Activated CD4-positive, CD25-positive, alpha-beta regulatory T cell treated with anti-CD3 and anti-CD28 coated beads, Interleukin-2, amount 50 U/mL, for 24 hours (primary cell): ENCODE measurements at regions not wholly inside any gene's neighbourhood (a gene's known extent, or its start where the extent isn't known, plus 50 kb on each side); places are given as distances from the start of the nearest gene placed in this dataset.
A peak's percentile ranks its signal among the peaks of the same experiment; 100 is the strongest.

Source experiments
- ATAC-seq, 2 donors: fragments of 150-1000 bp; cut with Tn5 transposase; one replicate each; pipeline ENCODE4 v1.10.0; 2021; ENCODE audit warnings: mild to moderate bottlenecking in 1 of 2, moderate library complexity in 1 of 2

DNA sequence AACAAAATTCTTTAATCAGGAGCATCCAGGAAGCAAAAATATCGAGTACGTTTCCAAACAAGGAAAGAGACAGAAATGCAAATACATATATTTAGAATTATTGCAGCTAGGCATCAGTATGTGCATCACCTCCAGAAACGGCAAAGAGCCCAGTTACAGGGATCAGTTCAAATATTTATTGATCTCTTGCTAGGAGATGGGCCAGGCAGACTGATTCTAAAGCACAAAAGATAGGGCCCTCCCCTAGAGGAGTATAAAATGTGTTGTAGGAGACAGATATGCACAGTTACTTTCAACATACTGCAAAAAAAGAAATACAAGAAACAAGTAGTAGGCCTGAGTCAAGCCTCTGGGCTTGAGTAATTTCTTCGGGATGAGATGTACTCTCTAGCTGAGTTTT, 80.7 kb upstream of the NHSL1 start:
- ATAC-seq = no peak

DNA sequence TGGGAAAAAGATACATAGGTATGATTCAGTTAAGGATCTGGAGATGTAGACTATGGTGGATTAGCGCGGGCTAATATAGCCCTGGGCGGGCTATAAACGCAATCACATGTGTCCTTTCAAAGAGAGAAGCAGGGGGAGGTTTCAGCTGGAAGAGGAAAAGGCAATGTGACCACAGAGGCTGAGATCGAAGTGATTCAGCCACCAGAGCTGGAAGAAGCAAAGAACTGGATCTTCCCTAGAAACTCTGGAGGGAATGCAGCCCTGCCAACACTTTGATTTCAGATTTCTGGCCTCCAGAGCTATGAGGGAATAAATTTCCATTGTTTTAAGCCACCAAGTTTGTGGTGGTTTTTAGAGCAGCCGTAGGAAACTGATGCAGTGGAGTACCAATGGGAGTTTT, 81.5 kb upstream of the NHSL1 start:
- ATAC-seq = no peak

DNA sequence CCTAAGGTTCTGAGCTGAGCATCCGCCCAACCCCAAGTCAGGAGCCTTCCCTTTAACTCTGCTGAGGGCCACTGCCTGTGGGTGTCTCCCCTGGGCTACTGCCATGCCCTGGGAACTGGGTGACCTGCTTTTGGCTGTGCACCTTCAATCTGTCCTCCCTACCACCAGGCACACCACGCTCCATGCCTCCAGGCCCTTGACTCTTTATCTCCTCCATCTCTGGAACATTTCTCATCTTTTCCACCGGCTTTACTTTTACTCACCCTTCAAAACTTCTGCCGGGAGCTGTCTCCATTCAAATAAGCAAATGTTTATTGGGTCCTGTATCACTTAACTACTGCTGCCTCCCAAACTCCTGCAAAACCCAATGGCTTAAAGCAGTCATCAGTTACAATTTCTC, 83.3 kb upstream of the NHSL1 start:
- no peak for ATAC-seq

DNA sequence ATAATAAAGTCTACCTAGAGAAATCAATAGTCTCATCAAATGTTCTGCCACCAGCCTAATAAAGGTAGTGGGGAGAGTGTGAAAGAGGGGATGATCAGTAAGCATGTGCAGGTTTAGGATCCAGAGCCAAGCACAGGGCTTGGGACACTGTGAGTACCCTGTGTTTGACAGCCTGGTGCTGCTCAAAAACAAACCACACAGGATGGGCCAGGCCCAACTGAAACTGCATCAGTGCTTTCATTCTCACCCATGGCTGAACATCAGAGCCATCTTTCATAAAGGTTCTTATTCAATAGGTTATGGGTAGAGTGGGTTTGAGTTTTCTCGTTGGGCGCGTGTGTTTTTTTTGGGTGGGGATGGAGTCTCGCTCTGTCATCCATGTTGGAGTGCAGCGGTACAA, 87.3 kb upstream of the NHSL1 start:
- ATAC-seq = no peak

DNA sequence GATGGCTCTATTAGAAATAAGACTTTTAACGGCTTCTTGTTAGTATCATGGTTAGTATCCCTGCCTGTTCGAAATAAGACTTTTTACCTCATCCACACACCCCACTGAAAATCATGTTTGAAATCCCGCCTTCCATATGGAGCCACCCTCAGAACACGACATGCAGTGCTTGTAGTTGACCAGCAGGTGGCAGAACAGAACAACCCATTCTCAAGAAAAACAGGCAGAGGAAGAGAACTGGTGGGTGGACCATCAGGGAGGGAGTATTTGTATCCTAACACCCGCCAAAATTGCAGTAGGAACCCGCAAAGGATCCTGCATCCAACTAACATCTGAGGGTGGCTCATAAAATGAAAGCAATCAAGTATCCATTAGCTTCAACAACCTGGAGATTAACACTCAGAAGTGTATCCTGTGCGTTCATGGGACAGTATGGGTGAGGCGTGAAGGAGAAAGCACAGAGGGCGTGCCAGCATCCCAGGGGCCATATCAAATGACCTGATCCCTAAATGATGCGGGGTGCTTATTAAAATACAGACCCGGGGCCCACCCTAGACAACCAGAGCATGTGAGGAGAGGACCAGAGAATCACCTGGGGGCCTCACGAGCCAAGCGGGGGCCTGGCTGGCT, 89.6 kb upstream of the NHSL1 start:
- ATAC-seq = peak in 1 of 2 donors; percentile 24

DNA sequence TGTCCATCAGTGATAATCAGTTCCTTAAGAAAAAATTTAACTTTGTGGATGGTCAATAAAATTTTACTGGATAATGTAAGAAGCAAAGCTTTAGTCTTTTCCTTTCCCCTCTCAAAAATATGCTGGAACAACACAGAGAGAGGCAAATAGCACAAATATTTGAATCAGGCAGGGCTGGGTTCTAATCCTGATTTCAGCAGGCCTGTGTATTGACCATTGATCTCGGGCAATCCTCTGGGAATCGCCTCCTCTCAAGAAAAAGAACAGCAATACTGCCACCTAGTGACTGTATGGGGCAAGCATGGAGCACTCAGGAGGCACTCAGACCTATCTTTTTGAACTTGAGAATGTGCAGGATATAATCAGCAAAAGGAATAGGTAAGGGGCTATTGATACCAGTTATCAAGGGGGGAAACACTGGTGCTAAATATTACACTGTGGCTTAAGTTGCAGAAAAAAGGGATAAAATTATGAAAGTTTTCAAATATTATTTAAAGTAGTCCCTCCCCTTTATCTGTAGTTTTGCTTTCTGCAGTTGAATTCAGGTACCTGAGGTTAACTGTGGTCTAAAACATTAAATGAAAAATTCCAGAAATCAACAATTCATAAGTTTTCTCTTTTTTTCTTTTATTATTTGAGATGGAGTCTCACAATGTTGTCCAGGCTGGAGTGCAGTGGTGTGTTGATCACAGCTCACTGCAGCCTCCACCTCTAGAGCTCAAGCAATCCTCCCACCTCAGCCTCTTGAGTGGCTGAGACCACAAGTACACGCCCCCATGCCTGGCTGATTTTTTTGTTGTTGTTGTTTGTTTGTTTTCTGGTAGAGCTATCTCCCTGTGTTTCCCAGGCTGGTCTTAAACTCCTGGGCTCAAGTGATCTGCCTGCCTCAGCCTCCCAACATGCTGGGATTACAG, 91.8 kb upstream of the NHSL1 start:
- ATAC-seq = no peak

DNA sequence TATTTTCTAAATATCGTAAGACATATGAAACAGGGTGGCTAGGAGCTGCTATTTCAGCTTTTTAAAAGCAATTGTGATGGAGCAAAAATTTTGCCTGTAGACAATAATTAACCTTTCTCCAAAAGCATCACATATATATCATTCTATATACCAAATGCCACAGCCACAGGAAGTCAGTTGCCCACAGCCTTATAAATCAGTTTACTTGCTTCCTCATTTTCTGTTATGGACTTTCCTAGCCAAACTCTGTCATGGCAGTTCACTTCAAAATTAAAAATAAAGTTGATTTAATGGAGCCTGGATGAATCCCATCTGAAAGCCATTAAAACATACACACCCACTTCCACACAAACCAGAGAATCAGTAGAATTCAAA, 93.4 kb upstream of the NHSL1 start:
- ATAC-seq = no peak

DNA sequence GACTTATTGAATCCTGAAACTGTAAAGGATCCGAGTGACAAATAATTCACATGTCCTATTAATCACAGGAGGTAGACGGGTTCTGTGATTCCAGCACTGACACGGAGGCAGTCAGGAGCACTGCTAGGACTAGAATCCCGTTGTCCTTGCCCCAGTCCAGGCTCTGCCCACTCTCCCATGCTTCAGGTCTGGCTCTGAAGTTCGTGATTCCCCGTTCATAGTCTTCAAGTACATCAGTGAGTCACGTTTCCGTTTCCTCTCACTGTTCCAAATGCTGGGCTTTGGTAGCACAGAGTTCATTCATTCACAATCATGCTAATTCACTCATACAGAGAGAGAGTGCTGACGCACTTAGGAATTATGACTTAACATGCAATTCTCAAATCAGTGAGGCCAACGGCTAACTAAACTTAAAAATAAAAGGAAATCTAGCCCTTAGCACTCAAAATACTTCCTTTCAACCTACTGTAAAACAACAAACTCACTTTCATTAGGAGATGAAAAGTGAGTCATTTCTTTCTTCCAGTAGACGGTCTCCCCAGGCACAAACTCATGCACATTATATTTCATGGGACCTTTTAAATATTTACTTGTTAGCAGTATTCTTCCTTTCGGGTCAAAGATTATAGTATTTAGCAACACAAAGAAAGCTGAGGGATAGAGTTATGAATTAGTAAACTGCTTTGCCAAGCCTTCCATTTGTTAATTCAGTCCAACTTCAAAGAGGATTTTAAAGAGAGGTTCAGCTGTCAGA, 94.0 kb upstream of the NHSL1 start:
- peak; percentile 94 for ATAC-seq

DNA sequence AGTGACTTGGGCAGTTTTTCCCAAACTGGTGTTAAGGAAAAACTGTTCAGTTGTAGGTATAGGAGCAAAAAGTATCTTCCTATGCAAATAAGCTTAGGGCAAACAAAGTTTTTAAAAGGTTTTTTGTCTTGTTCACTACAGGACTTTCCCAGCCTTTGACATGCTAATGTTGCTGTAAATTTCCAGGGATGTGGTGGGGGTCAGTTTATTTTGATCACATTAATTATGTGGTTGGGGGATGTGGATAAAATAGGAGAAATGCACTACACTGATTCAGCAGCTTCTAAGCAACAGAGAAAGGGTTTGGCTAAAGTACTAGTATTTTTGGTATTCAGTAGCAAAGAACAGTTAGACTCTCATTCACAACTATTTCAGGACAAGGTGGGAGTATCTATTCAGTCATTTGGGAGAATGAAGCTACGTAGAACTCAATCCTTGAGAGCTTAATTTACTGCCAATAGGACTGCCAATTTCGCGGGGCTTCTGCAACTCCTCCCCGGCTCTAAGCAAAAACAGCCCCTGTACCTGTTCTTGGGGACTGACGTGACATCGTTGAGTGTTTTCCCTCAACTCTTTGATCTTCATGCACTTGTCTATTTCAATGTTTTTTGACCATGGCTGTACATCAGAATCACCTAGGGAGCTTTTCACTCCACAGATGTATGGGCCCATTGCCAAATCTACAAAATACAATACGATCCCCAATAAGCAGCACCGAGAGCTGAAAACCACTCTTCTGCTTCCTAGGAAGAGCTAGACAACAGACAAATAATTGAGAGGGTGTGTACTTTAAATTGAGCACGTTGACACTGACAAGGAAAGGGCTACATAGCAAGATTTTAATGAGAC, 94.8 kb upstream of the NHSL1 start:
- no peak for ATAC-seq

DNA sequence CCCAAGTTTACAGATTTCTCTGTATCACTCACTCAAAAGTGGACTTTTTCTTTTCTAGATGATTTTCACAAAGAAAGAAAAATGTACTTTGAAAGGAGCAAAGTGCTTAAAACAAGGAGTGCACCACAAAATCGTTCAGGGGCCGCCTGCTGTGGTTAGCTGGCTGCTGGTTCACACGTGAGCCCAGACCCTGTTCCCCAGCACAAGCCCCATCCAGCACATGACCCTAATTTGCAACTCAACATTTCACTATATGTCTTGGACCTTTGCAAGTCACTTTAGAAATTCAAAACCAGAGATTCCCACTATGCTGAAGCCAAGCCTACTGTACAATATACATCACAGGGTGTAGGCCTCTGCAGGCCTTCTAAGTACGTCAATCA, 95.5 kb upstream of the NHSL1 start:
- ATAC-seq = no peak

DNA sequence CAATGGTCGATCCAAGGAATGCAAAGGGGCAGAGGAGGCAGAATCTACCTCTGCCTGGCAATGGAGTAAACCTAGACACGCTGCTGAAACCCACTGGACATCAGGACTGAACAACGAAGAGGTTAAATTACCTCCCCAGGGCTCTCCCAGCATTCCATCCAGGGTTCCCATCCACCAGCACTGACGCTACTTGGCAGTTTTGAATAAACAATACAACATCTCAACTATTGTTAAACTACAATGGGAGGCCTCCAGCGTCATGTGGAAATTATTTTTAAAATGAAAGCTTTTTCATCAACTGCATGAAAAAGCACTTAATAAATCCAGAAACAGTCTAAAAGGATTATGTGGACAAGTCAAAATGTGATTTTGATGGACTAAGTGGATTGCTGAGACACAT, 96.8 kb upstream of the NHSL1 start:
- no peak for ATAC-seq

DNA sequence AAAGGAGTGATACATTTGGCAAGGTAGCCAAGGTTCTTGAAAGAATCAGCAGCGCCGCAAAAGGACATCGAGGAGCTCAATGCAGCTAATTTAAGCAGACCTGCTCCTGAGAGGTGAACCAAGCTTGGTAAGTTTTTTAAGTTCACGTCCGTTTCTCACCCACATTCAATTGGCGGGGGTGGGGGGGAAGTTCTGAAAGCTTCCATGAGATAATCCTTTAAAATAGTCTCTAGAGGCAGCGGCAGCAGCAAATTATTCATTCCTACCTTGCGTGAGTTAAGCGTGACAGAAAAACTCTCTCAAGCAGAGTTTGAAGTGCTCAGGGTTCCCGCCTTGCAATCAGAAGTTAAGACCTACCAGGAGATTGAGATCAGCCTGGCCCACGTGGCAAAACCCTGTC, 97.3 kb upstream of the NHSL1 start:
- ATAC-seq = no peak

DNA sequence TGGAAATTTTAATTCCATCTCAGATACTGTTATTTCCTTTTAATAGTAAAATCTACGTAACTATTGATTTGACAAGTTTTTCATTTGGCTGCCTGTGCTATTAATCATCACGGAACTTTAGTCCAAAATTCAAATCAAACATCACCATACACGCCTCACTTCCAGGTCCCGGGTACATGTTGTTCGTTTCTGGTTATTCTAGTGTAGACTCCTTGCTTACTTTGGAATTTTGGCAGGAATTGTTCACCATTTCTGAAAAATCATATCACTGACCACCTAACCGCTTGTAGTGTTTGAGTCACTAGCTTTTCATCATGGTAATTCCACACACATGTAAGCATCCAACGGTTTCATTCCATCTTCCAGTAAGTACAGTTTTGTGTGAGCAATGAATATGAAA, 98.0 kb upstream of the NHSL1 start:
- ATAC-seq = no peak

DNA sequence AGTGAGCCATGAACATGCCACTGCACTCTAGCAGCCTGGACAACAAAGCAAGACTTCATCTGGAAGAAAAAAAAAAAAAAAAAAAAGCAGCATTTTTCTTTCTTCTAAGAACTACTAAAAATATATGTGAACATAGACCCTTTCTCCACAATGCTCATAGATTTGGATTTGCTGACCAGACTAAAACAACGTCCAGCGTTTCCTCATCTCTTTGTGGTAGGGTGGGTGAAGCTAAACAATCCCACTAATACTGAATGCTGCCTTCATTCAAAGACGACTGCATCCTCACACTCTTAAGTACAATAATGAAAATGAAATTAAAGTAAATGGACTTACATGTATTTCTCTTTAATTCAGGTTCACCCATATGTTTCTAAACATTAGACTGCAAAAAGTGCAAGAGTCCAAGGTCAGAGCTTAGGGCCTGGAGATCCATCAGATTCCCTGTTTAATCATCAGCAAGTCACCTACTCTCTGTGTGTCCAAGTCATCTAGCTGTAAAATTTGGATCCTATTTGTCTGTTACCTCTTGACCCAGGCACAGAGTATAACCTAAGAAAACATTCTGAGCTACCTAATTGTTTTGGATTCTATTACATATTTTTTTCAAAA, 99.4 kb upstream of the NHSL1 start:
- no peak for ATAC-seq

DNA sequence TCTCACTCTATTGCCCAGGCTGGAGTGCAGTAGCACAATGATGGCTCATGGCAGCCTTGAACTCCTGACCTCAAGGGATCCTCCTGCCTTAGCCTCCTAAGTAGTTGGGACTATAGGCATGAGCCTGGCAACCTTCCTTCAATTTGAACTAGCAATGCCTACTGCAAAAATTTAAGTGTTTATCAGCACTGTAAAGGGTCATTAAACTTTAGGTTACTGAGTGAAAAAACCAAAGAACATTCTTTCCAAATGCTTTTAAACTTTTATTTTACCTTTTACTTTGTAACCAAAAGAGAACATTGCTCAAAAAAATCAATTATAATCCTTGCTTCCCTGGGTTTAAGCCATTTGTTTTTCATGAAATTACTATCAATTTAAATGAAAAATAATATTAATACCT, 101.0 kb upstream of the NHSL1 start:
- ATAC-seq = no peak

DNA sequence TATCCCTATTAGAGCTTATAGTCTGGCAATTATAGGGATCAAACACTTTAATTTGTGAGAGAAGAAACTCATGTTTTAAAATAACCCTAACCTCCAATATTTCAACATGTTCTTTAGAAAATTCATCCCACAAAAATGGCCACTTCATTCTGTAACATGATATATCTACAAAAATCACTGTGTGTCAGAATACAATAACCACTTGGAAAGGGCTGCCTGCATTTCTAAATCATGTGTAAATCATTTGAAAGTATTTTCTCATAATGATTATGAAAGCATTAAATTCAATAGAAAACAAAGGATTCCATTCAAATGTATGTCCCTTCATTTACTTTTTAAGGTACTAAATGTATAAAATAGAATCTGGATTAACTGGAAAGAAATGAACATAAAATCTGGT, 101.4 kb upstream of the NHSL1 start:
- no peak for ATAC-seq

DNA sequence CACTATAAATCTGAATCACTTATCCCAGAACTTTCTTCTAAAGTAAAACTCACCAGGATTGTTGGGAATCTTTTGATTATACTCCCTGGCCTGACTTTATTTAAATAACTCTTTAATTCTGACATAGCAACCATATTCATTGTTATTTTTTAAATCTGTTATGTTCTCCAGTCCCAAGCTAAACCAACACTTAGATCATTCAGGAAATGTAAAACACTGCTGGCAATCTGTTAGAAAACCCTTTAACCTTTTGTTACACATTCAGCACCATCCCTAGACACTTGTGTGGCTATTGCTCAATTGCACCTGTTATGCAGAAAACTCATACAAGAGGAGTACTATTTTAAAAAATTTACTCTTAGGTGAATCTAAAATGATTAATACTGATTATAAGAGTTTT, 101.8 kb upstream of the NHSL1 start:
- no peak for ATAC-seq

DNA sequence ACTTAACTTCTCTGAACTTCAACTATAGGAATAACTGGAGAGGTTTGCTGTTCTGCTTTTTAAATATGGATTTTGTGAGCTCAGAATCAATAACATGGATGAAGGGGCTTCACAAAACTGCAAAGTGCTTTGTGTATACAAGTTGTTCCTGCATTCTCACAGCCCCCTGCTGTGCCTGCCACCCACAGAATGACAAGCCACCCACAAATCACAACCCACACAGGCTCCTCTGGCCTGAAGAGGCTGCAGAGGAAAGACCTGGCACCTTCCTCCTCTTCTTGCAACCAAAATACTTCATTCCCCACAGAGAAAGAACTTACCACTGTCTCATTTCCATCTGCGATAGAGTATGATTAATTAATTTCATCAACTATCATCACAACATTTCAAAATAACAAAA, 106.7 kb upstream of the NHSL1 start:
- ATAC-seq = no peak

DNA sequence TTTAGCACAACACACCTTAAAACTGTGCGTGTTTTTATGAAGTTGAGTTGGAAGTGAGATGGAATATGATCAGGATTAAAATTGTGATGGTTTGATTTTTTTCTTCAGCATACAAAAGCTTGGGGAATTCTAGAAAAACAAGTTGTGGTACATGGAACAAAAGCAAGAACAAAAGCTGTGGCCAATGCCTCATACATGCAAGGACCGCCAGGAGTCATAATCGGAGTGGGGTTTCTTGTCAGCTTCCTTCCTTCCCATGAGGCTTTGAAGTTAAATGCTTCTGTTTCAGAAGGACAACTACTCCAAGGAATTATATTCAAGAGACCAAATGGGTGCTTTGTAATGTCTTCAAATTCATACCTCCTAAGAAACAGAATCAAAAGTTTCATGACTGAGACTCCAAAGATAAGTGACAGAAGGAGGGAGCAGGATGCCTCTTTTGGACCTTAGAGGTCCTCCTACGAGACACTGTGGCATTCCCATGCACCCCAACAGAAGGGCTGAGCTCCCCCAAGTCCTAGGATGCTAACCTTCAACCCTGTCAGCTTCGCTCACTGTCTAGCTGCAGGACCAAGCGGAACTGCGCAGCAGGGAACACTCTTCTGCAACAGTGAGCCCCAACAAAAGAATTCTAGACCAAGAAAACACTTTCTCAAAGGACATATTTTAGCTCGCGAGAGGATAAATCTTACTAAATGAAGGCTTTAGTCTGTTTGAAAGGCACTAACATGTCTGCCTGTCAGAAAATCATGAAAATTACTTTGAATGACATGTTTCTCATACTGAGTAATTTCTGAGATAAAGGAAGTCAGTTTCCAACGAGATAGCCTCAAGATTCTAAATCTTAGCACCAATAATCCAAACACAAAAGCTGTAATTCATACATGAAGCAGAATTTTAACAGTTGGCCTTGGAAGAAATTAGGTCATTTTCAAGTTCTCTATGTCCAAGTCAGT, 108.5 kb upstream of the NHSL1 start:
- no peak for ATAC-seq

DNA sequence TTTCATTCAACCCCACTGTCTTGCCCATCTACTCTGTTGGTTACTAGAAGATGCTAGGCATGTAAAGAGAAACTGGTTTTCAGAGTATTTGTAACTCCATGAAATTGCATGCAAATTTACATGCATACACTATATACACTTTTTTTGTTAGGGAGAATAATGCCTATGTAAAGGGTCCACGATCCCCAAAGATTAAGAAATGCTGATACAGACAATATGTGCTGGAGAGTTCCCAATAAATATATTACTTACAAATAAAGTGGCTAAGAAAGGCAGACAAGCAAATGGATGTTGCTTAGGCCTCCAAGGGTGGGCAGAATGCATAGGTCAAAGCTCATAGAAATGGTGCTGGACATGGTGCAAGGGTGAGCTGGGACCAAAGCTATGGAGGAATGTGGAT, 109.6 kb upstream of the NHSL1 start:
- ATAC-seq = no peak

DNA sequence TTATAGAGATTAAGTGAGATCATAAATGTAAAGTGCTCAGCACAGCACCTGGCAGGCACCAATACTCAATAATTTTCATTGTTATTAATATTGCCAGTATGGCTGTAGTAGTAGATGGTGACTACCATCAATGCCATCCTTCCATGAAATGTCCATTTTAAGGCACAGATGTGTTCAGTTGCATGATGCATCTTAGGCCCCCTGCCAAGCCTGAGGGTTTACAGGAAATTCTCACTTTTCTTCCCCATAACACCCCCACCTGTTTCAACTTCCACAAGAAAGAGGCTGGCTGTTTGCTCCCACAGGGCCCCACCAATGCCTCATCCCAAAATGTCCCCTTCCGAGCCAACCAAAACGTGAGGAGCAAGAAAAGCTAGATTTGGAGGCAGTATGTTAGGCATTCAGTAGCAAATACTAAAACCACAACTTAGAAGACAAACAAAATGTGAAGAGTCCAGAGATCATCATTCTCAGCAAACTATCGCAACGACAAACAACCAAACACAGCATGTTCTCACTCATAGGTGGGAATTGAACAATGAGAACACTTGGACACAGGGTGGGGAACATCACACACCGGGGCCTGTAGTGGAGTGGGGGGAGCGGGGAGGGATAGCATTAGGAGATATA, 110.6 kb upstream of the NHSL1 start:
- no peak for ATAC-seq
